ENCODE measurements at regions not wholly inside any gene's neighbourhood (a gene's known extent, or its start where the extent isn't known, plus 50 kb on each side); places are given as distances from the start of the nearest gene placed in this dataset.
A peak's percentile ranks its signal among the peaks of the same experiment; 100 is the strongest.
"Not testable (repeated sequence)": the region's sequence is repeated elsewhere in the genome, so short reads cannot be mapped to it uniquely, and the experiment has no call there.

DNA sequence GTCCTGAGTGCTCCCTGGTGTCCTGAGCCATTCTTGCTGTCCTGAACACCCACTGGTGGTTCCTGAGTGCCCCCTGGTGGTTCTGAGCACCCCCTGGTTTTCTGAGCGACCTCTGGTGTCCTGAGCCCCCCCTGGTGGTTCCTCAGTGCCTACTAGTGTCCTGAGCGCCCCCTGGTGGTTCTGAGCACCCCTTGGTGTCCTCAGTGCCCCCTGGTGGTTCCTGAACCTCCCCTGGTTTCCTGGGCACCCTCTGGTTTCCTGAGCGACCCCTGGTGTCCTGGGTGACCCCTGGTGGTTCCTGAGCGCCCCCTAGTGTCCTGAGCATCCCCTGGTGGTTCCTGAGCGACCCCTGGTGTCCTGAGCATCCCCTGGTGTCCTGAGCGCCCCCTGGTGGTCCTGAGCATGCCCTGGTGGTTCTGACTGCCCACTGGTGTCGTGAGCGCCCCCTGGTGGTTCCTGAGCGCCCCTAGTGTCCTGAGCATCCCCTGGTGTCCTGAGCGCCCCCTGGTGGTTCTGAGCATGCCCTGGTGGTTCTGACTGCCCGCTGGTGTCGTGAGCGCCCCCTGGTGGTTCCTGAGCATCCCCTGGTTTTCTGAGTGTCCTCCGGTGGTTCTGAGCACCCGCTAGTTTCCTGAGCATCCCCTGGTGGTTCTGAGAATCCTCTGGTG, 473.1 kb downstream of the TMEM121 start:
- TF ChIP-seq, protein P1, sequence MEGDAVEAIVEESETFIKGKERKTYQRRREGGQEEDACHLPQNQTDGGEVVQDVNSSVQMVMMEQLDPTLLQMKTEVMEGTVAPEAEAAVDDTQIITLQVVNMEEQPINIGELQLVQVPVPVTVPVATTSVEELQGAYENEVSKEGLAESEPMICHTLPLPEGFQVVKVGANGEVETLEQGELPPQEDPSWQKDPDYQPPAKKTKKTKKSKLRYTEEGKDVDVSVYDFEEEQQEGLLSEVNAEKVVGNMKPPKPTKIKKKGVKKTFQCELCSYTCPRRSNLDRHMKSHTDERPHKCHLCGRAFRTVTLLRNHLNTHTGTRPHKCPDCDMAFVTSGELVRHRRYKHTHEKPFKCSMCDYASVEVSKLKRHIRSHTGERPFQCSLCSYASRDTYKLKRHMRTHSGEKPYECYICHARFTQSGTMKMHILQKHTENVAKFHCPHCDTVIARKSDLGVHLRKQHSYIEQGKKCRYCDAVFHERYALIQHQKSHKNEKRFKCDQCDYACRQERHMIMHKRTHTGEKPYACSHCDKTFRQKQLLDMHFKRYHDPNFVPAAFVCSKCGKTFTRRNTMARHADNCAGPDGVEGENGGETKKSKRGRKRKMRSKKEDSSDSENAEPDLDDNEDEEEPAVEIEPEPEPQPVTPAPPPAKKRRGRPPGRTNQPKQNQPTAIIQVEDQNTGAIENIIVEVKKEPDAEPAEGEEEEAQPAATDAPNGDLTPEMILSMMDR (IDR thresholded peaks at IDR 0.05; ENCODE audit: insufficient read depth, low read length, poor library complexity, severe bottlenecking) = peak; percentile 41
- Histone ChIP-seq H3K4me3 (ENCODE audit: low read depth, low read length) (no peak overlapping the region), H3K27me3 (ENCODE audit: control insufficient read depth, insufficient read depth, low read length) (no peaks in the 10 kb centered on the region), H3K36me3 (ENCODE audit: control insufficient read depth, insufficient read depth, low read length) (no peaks in the 10 kb centered on the region)
- no peak for DNase-seq (ENCODE audit: low read depth)

DNA sequence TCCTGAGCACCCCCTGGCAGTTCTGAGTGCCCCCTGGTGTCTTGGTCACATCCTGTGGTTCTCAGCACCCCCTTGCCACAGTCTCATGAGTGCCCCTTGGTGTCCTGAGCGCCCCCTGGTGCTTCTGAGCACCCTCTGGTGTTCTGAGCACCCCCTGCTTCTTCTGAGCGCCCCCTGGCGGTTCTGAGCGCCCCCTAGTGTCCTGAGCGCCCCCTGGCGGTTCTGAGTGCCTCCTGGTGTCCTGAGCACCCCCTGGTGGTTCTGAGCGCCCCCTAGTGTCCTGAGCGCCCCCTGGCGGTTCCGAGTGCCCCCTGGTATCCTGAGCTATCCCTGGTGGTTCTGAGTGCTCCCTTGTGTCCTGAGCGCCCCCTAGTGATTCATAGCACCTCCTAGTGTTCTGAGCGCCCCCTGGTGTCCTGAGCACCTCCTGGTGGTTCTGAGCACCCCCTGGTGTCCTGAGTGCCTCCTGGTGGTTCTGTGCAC, 473.7 kb downstream of the TMEM121 start:
- DNase-seq (ENCODE audit: low read depth); H3K4me3 ChIP-seq (ENCODE audit: low read depth, low read length): not testable (repeated sequence)

DNA sequence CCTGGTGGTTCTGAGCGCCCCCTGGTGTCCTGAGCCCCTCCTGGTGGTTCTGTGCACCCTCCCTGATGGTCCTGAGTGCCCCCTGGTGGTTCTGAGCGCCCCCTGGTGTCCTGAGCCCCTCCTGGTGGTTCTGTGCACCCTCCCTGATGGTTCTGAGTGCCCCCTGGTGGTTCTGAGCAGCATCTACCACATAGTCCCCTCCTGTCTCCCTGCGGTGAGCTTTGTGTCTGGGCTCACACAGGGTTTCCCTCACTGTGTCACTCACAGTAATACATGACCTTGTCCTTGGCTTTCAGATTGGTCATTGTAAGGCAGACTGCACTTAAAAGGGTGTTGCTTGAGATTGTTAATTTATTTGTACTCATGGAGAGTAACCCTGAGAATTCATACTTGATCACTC, 474.9 kb downstream of the TMEM121 start:
- DNase-seq (ENCODE audit: low read depth); H3K27me3 ChIP-seq (ENCODE audit: control insufficient read depth, insufficient read depth, low read length); H3K4me3 ChIP-seq (ENCODE audit: low read depth, low read length); H3K36me3 ChIP-seq (ENCODE audit: control insufficient read depth, insufficient read depth, low read length): not testable (repeated sequence)
- TF ChIP-seq, protein P1 (IDR thresholded peaks at IDR 0.05; ENCODE audit: insufficient read depth, low read length, poor library complexity, severe bottlenecking) = peak; percentile 3

More for the DNA sequence above, 473.7 kb downstream of the TMEM121 start:
- not testable (repeated sequence) for H3K36me3 ChIP-seq (ENCODE audit: control insufficient read depth, insufficient read depth, low read length); H3K27me3 ChIP-seq (ENCODE audit: control insufficient read depth, insufficient read depth, low read length)

DNA sequence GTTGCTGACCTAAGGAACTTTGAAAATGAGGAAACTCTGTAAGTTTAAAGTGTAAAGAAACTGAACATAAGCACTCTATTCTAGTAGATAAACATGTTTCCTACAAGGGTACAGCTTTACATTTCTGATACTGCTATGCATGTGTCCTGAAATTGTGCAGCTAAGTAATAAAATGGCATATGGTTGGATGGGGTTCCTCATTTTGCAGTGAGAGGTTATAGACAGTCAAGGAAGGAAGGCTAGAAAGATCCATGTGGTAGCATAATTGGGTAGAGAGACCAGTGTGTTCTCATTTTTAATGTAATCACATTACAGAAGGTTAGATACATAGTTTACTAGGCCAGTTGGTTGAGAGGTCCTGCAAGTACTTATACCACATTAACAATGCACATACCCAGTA, 477.0 kb downstream of the TMEM121 start:
- TF ChIP-seq, protein P1 (IDR thresholded peaks at IDR 0.05; ENCODE audit: insufficient read depth, low read length, poor library complexity, severe bottlenecking) = no peak
- H3K36me3 ChIP-seq (ENCODE audit: control insufficient read depth, insufficient read depth, low read length) = no peaks in the 10 kb centered on the region
- DNase-seq (ENCODE audit: low read depth) = no peak
- no peaks in the 10 kb centered on the region for H3K27me3 ChIP-seq (ENCODE audit: control insufficient read depth, insufficient read depth, low read length)
- no peak overlapping the region for H3K4me3 ChIP-seq (ENCODE audit: low read depth, low read length)

DNA sequence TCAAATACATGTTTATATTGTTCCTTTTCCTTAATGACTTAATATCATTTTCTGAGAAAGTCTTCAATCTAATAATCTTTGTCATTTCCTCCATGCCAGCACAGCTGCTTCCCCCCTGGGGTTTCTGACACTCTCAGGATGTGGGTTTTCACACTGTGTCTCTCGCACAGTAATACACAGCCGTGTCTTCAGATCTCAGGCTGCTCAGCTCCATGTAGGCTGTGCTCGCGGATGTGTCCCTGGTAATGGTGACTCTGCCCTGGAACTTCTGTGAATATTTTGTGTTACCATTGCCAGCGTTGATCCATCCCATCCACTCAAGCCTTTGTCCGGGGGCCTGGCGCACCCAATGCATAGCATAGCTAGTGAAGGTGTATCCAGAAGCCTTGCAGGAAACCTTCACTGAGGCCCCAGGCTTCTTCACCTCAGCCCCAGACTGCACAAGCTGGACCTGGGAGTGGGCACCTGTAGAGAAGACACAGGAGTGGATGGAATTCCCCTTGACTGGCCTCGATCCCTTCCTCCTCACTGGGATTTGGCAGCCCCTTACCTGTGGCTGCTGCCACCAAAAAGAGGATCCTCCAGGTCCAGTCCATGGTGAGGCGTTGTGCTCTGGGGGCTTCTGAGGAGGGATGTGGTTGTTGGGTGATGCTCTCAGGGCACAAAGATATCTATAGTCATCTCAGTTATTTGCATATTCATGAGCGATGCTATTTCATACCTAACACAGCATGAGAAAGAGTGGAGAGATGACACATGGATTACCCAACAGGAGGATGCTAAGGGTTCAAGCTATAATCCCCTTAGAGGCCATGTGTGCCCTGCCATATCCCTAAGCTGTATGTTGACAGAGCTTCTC, 478.8 kb downstream of the TMEM121 start:
- not testable (repeated sequence) for H3K36me3 ChIP-seq (ENCODE audit: control insufficient read depth, insufficient read depth, low read length); H3K4me3 ChIP-seq (ENCODE audit: low read depth, low read length); H3K27me3 ChIP-seq (ENCODE audit: control insufficient read depth, insufficient read depth, low read length); DNase-seq (ENCODE audit: low read depth)

DNA sequence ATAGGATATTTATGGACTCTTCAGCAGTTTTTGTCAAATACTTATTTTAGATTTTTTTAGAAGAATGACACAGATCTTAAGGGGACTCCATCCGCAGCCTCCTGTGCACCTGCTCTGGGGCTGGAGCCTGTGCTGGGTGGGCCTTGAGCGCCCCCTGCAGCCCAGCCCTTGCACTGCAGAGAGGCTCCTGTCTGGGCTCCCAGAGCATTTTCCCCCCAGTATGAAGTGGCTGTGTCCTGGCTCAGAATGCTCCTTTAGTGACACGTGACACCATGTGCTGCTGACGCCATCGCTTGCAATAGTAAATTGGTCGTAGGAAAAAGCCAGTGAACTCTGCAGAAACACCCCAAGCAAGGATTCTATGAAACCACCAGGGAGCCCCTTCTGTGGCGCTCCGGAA, 479.7 kb downstream of the TMEM121 start:
- not testable (repeated sequence) for H3K36me3 ChIP-seq (ENCODE audit: control insufficient read depth, insufficient read depth, low read length); DNase-seq (ENCODE audit: low read depth); H3K4me3 ChIP-seq (ENCODE audit: low read depth, low read length); H3K27me3 ChIP-seq (ENCODE audit: control insufficient read depth, insufficient read depth, low read length)

DNA sequence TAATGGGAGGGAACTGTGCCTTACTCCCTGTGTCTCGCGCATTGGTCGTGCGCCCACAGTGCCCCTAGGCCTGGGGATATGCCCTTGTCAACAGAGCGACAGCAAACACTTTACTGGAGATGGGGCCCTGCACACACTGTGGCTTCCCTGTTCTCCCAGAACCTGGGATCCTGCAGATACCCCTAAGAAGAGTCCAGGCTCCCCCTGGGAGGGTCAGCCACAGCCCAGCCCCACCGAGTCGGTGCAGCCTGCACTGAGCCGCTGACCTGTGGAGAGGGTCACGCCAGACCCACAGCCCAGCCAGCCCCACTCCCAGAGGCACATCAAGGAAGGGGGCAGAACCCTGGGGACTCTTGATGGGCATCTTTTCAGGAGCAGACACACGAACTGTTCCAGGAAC, 480.3 kb downstream of the TMEM121 start:
- not testable (repeated sequence) for DNase-seq (ENCODE audit: low read depth); H3K36me3 ChIP-seq (ENCODE audit: control insufficient read depth, insufficient read depth, low read length); H3K27me3 ChIP-seq (ENCODE audit: control insufficient read depth, insufficient read depth, low read length); H3K4me3 ChIP-seq (ENCODE audit: low read depth, low read length)
